ENCODE measurements at regions not wholly inside any gene's neighbourhood (a gene's known extent, or its start where the extent isn't known, plus 50 kb on each side); places are given as distances from the start of the nearest gene placed in this dataset.
"Not testable (repeated sequence)": the region's sequence is repeated elsewhere in the genome, so short reads cannot be mapped to it uniquely, and the experiment has no call there.

GRCh38 chr9:42852133-42852930 is 668.9 kb downstream of the SPATA31A6 start:
- TF ChIP-seq SMAD1 (IDR thresholded peaks at IDR 0.05; ENCODE audit: low read depth, partially characterized antibody); SRF (IDR thresholded peaks at IDR 0.05; ENCODE audit: low read depth in 2 of 2, low read length in 2 of 2): not testable (repeated sequence)

All from GM12878 (cell line).